ENCODE measurements at regions not wholly inside any gene's neighbourhood (a gene's known extent, or its start where the extent isn't known, plus 50 kb on each side); places are given as distances from the start of the nearest gene placed in this dataset.

DNA sequence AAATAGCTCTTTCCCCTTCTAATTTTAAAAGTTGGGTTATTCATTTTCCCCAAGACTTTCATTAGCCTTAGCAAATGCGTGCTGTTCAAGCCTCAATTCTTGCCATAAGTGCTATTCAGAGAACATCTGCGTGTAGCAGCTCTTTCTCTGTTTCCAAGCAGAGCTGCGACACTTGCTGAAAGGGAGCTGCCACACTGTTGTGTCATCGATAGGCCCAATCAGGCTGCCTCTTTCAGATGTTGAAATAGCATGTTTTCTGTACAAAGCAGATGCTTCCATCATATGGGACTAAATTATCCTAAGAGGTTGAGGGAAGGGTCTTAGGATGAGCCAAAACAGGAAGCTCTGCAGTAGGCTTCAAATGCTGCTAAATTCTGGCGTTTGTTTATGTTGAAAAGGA, 220.9 kb upstream of the CDC14C start:
- TF ChIP-seq, protein P1, sequence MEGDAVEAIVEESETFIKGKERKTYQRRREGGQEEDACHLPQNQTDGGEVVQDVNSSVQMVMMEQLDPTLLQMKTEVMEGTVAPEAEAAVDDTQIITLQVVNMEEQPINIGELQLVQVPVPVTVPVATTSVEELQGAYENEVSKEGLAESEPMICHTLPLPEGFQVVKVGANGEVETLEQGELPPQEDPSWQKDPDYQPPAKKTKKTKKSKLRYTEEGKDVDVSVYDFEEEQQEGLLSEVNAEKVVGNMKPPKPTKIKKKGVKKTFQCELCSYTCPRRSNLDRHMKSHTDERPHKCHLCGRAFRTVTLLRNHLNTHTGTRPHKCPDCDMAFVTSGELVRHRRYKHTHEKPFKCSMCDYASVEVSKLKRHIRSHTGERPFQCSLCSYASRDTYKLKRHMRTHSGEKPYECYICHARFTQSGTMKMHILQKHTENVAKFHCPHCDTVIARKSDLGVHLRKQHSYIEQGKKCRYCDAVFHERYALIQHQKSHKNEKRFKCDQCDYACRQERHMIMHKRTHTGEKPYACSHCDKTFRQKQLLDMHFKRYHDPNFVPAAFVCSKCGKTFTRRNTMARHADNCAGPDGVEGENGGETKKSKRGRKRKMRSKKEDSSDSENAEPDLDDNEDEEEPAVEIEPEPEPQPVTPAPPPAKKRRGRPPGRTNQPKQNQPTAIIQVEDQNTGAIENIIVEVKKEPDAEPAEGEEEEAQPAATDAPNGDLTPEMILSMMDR (IDR thresholded peaks at IDR 0.05; ENCODE audit: low read depth, low read length) = no peak
- in situ Hi-C loops (cut with HindIII; ENCODE audit: low sequenced_read_pairs) = no loop called here
- no peak overlapping the region for H3K4me3 ChIP-seq (ENCODE audit: low read depth, low read length)
- no peak for DNase-seq (ENCODE audit: low read depth, low spot score)

DNA sequence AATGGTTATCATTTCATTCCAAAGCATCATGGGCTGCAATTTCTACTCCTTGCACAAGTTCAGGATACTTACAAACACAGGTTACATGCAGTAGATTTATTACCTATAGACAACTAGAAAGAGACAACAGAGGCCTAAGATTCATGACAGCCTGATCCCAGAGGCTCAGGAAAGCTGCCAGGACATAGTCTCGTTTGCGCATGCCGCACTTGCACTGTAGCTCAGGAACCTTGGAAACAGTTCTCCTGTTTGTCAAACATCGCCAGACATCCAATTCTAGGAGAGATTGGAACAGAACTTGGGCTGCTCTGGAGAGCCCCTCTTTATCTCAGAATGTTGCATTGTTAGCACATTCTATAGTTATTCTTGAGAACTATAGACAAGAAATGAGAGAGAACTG, 216.2 kb upstream of the CDC14C start:
- no peak overlapping the region for H3K4me3 ChIP-seq (ENCODE audit: low read depth, low read length)
- DNase-seq (ENCODE audit: low read depth, low spot score) = no peak
- in situ Hi-C loops (cut with HindIII; ENCODE audit: low sequenced_read_pairs) = no loop called here
- TF ChIP-seq, protein P1 (IDR thresholded peaks at IDR 0.05; ENCODE audit: low read depth, low read length) = no peak

DNA sequence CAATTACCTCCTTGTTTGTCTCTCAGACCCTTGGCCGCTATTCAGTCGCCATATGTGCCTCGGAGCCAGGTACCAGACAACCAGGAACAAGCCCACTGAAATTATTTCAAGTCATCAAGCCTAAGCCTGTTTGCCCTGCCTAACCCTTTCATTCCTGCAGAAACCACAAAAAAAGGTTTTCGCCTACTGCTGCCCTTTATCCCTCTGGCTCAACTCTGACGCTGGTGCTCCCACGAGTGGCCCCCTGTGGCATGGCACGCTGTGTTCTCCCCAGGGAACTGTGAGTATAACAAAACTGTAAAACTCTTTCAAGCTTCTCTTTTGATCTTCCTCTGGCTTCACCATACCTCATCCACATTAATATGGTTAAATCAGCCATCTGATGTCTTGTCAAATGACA, 215.7 kb upstream of the CDC14C start:
- in situ Hi-C loops (cut with HindIII; ENCODE audit: low sequenced_read_pairs) = no loop called here
- H3K4me3 ChIP-seq (ENCODE audit: low read depth, low read length) = no peak overlapping the region
- DNase-seq (ENCODE audit: low read depth, low spot score) = peak; percentile 3
- TF ChIP-seq, protein P1 (IDR thresholded peaks at IDR 0.05; ENCODE audit: low read depth, low read length) = no peak

DNA sequence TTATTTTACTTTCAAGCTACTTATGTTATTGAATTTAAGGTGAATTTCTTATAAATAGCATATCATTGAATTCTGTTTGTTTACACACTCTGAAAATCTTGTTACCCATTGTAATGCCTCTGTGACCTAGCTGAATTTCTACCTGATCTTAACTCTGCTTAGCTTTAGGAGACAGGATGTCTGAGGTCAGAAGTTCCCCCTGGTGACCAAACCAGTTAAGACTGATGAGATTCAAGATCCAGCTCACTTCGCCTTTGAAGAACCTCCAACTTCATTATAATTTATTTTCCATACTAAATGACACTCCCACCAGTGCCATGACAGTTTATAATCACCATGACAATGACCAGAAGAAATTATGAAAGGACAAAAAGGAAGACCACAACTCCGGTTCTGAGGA, 213.4 kb upstream of the CDC14C start:
- in situ Hi-C loops (cut with HindIII; ENCODE audit: low sequenced_read_pairs) = no loop called here
- DNase-seq (ENCODE audit: low read depth, low spot score) = no peak
- no peak overlapping the region for H3K4me3 ChIP-seq (ENCODE audit: low read depth, low read length)
- TF ChIP-seq, protein P1 (IDR thresholded peaks at IDR 0.05; ENCODE audit: low read depth, low read length) = no peak

DNA sequence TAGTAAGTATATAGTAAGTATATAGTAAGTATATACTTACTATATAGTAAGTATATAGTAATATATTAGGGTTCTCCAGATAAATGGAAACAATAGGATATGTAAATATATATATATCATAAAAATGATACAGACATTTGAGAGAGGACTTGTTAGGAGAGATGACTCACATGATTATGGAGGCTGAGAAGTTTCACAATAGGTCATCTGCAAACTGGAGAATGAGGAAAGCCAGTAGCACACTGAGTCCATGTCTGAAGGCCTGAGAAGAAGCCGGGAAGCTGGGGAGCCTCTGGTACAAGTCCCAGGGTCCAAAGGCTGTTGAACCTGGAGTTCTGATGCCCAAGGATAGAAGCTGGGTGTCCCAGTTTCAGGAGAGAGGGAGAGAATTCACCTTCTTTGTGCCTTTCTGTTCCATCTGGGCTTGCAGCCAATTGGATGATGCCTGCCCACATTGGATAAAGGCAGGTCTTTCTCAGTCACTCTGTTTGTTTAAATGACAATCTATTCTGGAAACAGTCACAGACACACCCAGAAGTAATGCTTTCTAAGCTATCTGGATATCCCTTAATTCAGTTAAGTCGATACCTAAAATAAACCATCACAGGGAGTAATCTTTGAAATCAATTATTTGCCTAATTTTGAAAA, 205.5 kb upstream of the CDC14C start:
- in situ Hi-C loops (cut with HindIII; ENCODE audit: low sequenced_read_pairs) = no loop called here
- DNase-seq (ENCODE audit: low read depth, low spot score) = no peak
- TF ChIP-seq, protein P1 (IDR thresholded peaks at IDR 0.05; ENCODE audit: low read depth, low read length) = no peak
- no peak overlapping the region for H3K4me3 ChIP-seq (ENCODE audit: low read depth, low read length)

DNA sequence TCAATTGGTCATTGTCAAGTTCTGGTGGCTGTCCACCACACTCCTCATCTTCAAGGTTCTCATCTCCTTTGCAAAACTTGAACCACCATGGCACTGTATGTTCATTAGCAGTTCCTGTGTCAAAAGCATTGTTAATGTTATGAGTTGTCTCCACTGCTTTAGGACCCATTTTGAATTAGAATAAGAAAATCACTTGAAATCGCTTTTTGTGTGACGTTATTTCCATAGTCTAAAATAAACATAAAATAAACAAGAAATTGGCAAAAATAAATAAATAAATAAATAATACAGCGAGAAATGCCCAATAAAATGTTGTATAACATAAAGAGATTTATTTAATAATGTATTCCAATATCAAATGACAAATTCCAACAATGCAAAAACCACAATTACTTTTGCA, 195.5 kb upstream of the CDC14C start:
- TF ChIP-seq, protein P1 (IDR thresholded peaks at IDR 0.05; ENCODE audit: low read depth, low read length) = no peak
- in situ Hi-C loops (cut with HindIII; ENCODE audit: low sequenced_read_pairs) = no loop called here
- DNase-seq (ENCODE audit: low read depth, low spot score) = no peak
- no peak overlapping the region for H3K4me3 ChIP-seq (ENCODE audit: low read depth, low read length)
